B cell (primary cell): ENCODE measurements at regions not wholly inside any gene's neighbourhood (a gene's known extent, or its start where the extent isn't known, plus 50 kb on each side); places are given as distances from the start of the nearest gene placed in this dataset.

Experiments used
- CTCF ChIP-seq: fragments of 200-600 bp; IDR thresholded peaks from one replicate; pipeline ENCODE4 v1.8.0; 2022; ENCODE audit warnings: antibody characterized with exemption, mild to moderate bottlenecking
- EZH2 ChIP-seq: IDR thresholded peaks from 2 replicates; pipeline ENCODE4 v1.6.1; 2012; ENCODE audit warnings: borderline replicate concordance, low read depth, mild to moderate bottlenecking, moderate library complexity, low read length; ENCODE audit not compliant: insufficient read depth, poor library complexity, severe bottlenecking

- TF ChIP-seq CTCF (no peak), EZH2 (no peak)
These were observed 76.6 kb upstream of the SOX2 start for GRCh38 chr3:181635141-181635540.
